ENCODE measurements at regions not wholly inside any gene's neighbourhood (a gene's known extent, or its start where the extent isn't known, plus 50 kb on each side); places are given as distances from the start of the nearest gene placed in this dataset.

DNA sequence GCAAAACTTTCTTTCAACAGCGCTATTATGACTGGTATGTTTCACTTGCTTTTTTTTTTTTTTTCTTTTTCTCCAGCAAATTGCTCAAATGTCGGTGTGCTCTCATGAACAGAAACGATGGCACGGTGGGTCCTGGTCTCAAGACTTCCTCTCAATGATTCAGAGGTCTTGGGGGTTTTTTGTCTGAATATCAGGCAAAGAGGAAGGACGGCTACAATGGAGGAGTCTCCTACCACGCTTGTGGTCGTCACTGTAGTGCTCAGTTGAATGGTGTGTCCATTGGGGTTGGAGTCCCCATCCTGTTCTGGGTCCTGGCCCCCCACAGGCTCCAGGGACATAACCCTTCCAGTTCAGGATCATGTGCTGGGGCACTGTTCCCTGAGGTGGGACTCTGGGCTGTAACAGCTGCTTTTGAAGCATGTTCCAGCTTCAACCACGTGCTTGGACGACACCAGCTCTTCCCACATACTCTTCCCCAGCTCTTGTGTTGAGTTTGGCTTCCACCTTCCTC, 266.7 kb upstream of the KLF6 start:
- peak overlapping the region; percentile 43; the same call in 1 of the 2 replicates for H3K4me3 ChIP-seq (ENCODE audit: low read depth, low read length)
- DNase-seq (ENCODE audit: low read depth) = no peak
- TF ChIP-seq, protein P1, sequence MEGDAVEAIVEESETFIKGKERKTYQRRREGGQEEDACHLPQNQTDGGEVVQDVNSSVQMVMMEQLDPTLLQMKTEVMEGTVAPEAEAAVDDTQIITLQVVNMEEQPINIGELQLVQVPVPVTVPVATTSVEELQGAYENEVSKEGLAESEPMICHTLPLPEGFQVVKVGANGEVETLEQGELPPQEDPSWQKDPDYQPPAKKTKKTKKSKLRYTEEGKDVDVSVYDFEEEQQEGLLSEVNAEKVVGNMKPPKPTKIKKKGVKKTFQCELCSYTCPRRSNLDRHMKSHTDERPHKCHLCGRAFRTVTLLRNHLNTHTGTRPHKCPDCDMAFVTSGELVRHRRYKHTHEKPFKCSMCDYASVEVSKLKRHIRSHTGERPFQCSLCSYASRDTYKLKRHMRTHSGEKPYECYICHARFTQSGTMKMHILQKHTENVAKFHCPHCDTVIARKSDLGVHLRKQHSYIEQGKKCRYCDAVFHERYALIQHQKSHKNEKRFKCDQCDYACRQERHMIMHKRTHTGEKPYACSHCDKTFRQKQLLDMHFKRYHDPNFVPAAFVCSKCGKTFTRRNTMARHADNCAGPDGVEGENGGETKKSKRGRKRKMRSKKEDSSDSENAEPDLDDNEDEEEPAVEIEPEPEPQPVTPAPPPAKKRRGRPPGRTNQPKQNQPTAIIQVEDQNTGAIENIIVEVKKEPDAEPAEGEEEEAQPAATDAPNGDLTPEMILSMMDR (IDR thresholded peaks at IDR 0.05; ENCODE audit: low read depth, low read length, missing control alignments) = no peak

DNA sequence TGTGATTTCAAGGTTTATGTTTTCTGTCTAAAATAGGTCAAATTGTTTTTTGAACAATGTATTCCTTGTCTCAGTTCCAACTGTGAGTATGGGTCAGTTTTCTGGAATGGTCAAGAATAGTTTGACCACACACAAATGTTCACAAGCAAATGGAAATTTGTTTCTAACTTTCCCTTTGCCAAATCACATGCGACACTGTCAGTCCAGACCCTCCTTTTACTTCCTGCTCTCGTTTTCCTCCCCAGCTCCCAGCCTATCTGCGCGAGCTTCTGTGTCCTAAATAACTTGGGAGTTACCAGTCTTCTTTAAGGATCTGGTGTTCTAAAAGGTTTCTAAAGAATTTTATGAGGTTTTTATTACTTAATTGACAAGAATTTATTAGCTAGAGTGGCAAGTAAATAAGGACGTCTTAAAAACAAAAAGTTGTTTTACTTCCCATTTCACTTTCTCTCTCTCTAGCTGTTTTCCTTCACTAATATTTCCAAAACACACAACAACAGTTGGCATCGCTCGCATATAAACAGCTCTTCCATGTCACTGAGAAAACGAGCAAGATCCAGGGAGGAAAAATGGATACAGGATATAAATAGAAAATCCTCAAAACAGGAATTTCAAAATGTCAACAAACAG, 266.1 kb upstream of the KLF6 start:
- TF ChIP-seq, protein P1 (IDR thresholded peaks at IDR 0.05; ENCODE audit: low read depth, low read length, missing control alignments) = no peak
- H3K4me3 ChIP-seq (ENCODE audit: low read depth, low read length) = peak overlapping the region; percentile 43; the same call in 1 of the 2 replicates
- no peak for DNase-seq (ENCODE audit: low read depth)

DNA sequence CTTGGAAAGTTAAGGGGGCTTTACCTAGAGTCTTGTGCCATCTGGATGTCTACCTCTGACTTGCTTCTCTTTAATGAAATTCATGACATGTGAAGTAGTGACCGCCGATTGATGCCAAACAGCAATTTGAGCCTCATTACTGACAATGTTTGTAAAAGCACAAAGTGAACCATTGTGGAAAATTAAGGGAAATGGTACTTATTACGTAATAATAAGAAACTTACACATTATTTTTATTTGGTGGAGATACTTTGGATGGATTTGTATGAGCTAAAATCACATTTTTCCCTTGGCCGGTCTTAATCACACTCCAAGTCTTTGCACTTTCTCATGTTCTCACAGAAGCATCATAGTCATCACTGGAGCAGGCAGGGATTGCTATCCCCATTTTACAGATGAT, 265.1 kb upstream of the KLF6 start:
- H3K4me3 ChIP-seq (ENCODE audit: low read depth, low read length) = no peak overlapping the region
- TF ChIP-seq, protein P1 (IDR thresholded peaks at IDR 0.05; ENCODE audit: low read depth, low read length, missing control alignments) = no peak
- no peak for DNase-seq (ENCODE audit: low read depth)

DNA sequence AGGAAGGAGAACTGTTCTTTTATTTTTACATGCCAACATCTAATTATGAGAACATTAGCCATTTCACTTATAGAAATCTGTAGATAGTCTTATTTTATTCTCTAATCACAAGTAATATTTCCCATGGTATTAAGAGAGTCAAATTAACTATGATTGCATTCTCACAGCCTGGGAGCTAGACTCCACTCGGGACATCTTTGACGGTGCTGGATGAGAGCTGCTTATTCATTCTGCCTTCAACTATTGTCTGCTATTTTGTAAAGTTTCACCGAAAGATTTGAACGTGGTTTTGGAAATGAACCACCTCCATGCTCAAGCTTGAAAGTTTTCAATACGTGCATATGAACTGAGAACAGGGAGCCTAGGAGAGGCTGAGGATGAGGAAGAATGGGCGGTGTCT, 264.3 kb upstream of the KLF6 start:
- H3K4me3 ChIP-seq (ENCODE audit: low read depth, low read length) = no peak overlapping the region
- TF ChIP-seq, protein P1 (IDR thresholded peaks at IDR 0.05; ENCODE audit: low read depth, low read length, missing control alignments) = no peak
- DNase-seq (ENCODE audit: low read depth) = no peak

DNA sequence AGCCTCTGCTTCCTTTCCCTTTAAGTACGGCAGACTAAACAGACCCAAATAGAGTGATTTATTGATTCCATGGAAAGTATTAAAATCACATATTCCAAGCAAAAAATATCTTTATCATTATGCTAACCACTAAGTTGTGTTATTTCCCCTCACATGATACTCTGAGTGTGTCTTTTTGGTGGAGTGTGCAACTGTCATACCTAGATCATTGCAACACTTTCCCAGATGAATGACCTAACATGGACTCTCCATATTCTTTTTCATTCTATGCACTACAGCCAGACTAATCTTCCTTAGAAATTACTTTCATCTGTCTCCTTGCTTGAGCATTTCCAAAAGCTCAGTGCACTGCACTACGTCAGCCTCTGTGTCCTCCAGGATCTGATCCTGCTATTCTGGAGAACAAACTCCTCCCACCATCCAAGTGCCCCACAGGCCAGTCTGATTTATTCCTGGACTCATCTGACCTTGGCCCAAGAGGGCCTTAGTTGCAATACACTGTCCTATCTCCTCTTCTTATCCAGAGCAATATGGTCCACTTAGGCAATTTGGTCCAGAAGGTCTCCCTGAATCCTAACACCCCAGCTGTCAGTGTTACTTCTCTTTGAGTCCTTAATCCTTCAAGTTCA, 263.3 kb upstream of the KLF6 start:
- TF ChIP-seq, protein P1 (IDR thresholded peaks at IDR 0.05; ENCODE audit: low read depth, low read length, missing control alignments) = no peak
- H3K4me3 ChIP-seq (ENCODE audit: low read depth, low read length) = no peak overlapping the region
- DNase-seq (ENCODE audit: low read depth) = no peak

DNA sequence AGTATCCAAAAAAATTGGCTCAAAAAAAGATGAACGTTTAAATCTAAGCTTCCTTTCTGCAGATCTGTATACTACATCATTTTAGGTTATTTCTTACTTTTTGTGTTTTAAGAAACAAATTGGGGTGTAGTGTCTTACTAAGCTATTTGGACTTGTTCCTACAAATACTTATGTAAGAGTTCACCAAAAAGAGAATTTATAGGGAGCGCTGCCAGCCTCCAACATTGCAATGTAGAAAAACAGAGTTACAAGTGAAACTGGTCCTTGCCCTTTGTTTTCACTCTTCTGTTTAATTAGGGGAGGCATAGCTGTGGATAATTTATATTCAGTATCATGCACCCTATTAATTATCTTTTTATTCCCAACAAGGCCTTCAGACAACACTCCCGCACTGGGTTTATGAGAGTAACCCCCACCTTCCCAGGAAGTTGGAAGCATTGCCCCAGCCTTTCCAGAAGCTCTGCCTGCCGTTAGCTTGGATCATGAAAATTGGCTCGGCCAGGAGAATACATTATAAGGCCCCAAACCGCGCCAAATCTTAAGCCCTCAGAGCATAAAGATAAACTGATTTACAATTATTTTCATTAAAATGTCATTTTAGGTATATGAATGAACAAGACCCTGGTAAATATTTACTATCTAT, 261.8 kb upstream of the KLF6 start:
- TF ChIP-seq, protein P1 (IDR thresholded peaks at IDR 0.05; ENCODE audit: low read depth, low read length, missing control alignments) = no peak
- DNase-seq (ENCODE audit: low read depth) = no peak
- no peak overlapping the region for H3K4me3 ChIP-seq (ENCODE audit: low read depth, low read length)

Measured in GM12864 (cell line).